ENCODE measurements at regions not wholly inside any gene's neighbourhood (a gene's known extent, or its start where the extent isn't known, plus 50 kb on each side); places are given as distances from the start of the nearest gene placed in this dataset.

DNA sequence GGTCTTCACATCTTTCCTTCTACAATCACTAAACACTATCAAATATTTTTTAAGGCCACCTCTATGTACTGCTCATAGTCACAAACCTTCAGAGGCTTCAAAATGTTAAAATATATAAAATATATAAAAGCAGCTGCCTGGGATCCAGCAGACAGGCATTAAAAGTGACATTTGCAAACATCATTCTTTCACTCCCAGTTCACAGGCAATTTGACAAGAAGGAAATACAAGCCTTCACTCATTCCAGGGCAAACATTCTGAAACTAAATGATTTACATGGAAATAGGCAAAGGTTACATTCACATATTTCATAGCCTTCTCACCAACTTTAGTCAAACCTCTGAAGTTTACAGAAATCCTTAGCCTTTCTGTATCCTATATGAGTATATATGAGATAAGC is 266.3 kb downstream of the TBL1XR1 start:
- H3K4me1 ChIP-seq = no peaks in the 10 kb centered on the region
- H3K27me3 ChIP-seq = no peaks in the 10 kb centered on the region
- ATAC-seq (no peak), FAIRE-seq (no peak), DNase-seq (no peak)
- no peaks in the 10 kb centered on the region for H3K36me3 ChIP-seq
- H3K27ac ChIP-seq = no peak overlapping the region
- H3K9me3 ChIP-seq = no peaks in the 10 kb centered on the region
- no peak overlapping the region for H3K4me3 ChIP-seq
- TF ChIP-seq, protein P1, sequence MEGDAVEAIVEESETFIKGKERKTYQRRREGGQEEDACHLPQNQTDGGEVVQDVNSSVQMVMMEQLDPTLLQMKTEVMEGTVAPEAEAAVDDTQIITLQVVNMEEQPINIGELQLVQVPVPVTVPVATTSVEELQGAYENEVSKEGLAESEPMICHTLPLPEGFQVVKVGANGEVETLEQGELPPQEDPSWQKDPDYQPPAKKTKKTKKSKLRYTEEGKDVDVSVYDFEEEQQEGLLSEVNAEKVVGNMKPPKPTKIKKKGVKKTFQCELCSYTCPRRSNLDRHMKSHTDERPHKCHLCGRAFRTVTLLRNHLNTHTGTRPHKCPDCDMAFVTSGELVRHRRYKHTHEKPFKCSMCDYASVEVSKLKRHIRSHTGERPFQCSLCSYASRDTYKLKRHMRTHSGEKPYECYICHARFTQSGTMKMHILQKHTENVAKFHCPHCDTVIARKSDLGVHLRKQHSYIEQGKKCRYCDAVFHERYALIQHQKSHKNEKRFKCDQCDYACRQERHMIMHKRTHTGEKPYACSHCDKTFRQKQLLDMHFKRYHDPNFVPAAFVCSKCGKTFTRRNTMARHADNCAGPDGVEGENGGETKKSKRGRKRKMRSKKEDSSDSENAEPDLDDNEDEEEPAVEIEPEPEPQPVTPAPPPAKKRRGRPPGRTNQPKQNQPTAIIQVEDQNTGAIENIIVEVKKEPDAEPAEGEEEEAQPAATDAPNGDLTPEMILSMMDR (IDR thresholded peaks at IDR 0.05) = no peak
- intact Hi-C loops (cut with DNase I) = no loop called here

DNA sequence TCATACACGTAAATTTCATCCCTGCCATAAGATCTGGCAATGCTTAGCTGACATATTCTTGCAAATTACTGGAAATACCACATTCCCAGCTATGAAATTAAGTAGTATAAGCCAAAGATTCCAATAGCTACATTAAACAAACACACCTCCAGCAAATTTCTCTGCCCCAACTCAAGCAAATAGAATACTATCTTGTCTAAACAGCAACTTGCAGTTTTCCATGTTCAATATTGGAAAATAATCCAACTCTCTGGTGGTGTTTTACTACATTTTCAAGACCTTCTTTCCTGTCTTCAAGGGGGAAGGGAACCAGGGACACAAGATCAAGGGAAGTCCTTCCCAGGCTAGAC is 268.7 kb downstream of the TBL1XR1 start:
- Histone ChIP-seq H3K36me3 (no peaks in the 10 kb centered on the region), H3K4me3 (no peak overlapping the region), H3K4me1 (no peaks in the 10 kb centered on the region), H3K9me3 (no peaks in the 10 kb centered on the region), H3K27me3 (no peaks in the 10 kb centered on the region), H3K27ac (no peak overlapping the region)
- ATAC-seq = no peak
- FAIRE-seq = no peak
- TF ChIP-seq, protein P1 (IDR thresholded peaks at IDR 0.05) = no peak
- intact Hi-C loops (cut with DNase I) = no loop called here
- DNase-seq = no peak
- 17 to 39% methylated on average over 1 of the region's 1 CpG for WGBS, 2 donors

- WGBS, 2 donors = 62 to 72% methylated on average over 3 of the region's 3 CpGs
- ATAC-seq = no peak
- no peak for FAIRE-seq
Measured at GRCh38 chr3:176927706-176928581, 269.3 kb downstream of the TBL1XR1 start.

DNA sequence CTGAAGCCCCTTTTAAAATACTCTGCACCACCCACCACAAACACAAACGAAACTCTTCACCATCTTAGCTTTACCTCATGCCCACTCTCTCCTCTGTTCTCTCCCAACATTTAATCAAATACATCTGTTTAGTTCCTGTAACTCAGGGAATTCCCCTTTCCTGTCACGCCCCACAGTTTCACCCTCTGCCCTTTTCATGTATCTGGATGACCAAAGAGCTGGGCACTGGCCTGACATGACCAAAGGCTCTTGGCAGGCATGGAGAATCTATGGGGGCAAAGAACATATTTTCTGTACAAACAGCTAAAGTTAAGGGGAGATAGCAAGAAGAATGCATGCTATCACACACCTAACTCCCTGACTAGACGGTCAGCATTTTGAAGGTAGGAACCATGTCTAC is 270.0 kb downstream of the TBL1XR1 start:
- ATAC-seq (peak in 2 of 4 donors; percentile 20 to 62), FAIRE-seq (no peak), DNase-seq (no peak)
- TF ChIP-seq, protein P1 (IDR thresholded peaks at IDR 0.05) = no peak
- Histone ChIP-seq H3K9me3 (no peaks in the 10 kb centered on the region), H3K4me3 (no peak overlapping the region), H3K36me3 (no peaks in the 10 kb centered on the region), H3K27ac (no peak overlapping the region), H3K27me3 (no peaks in the 10 kb centered on the region), H3K4me1 (no peaks in the 10 kb centered on the region)
- intact Hi-C loops (cut with DNase I) = no loop called here
- WGBS, 2 donors = 18 to 26% methylated on average over 3 of the region's 3 CpGs

More at GRCh38 chr3:176927706-176928581, 269.3 kb downstream of the TBL1XR1 start:
- no peaks in the 10 kb centered on the region for H3K9me3 ChIP-seq
- H3K27ac ChIP-seq = no peak overlapping the region
- no peaks in the 10 kb centered on the region for H3K27me3 ChIP-seq
- H3K4me1 ChIP-seq = no peaks in the 10 kb centered on the region
- no peaks in the 10 kb centered on the region for H3K36me3 ChIP-seq
- TF ChIP-seq, protein P1 (IDR thresholded peaks at IDR 0.05) = no peak
- no peak overlapping the region for H3K4me3 ChIP-seq
- intact Hi-C loops (cut with DNase I) = no loop called here
- no peak for DNase-seq

- WGBS, 2 donors = 93 to 97% methylated on average over 2 of the region's 2 CpGs
- no peak overlapping the region for H3K27ac ChIP-seq
- no peaks in the 10 kb centered on the region for H3K36me3 ChIP-seq
- FAIRE-seq (no peak), DNase-seq (no peak), ATAC-seq (no peak)
- H3K4me3 ChIP-seq = no peak overlapping the region
- no peaks in the 10 kb centered on the region for H3K27me3 ChIP-seq
- TF ChIP-seq, protein P1 (IDR thresholded peaks at IDR 0.05) = no peak
- intact Hi-C loops (cut with DNase I) = no loop called here
- no peaks in the 10 kb centered on the region for H3K9me3 ChIP-seq
- H3K4me1 ChIP-seq = peaks cover 0 to 2% (median 2%) of the 10 kb centered on the region in 3 donors
Measured at GRCh38 chr3:176926688-176927087, 270.6 kb downstream of the TBL1XR1 start.
